HG03439 (cell line): ENCODE measurements at regions not wholly inside any gene's neighbourhood (a gene's known extent, or its start where the extent isn't known, plus 50 kb on each side); places are given as distances from the start of the nearest gene placed in this dataset.
"Not testable (repeated sequence)": the region's sequence is repeated elsewhere in the genome, so short reads cannot be mapped to it uniquely, and the experiment has no call there.

ENCODE experiments used
- ATAC-seq: cut with Tn5 transposase; IDR thresholded peaks from one replicate; pipeline ENCODE4 v1.9.1; 2021; ENCODE audit warnings: mild to moderate bottlenecking, moderate library complexity; ENCODE audit not compliant: unreplicated experiment

DNA sequence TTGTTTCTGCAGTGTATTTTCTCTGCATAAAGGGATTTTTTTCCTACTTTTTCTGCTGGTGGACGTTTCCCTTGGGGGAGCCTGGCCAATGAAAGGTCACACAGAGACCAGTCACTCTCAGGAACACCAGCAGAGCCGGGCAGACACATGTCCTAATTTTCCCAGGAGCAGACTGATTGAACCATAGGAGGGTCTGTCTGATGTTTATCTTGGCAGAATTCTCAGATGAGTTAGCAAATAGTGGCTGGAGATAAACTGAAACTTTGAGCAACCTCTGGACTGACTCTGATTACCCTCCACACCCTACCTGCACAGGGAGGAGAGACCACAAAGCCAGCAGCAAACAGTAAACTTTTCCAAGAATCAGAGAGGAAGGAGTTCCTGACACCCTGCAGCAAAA, 90.0 kb upstream of the PLGLB2 start:
- not testable (repeated sequence) for ATAC-seq

DNA sequence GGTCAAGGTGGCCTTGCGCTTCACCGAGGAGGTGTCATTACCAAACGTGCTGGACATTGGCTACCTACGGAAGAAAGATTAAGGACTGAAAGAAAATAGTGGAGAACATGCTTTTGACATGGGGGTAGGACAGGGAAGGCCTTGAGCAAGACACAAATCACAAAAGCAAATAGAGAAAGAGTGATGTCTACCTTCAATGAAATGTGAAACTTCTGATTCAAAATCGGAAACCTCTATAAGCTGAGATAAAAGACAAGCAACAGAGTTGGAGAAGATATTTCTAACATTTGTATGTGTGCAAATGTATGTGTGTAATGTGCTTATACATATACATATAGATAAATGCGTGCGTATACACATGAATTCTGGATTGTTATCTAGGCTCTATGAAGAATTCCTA, 89.5 kb upstream of the PLGLB2 start:
- ATAC-seq, result not testable (repeated sequence)

GRCh38 chr2:87658976-87659375, 88.9 kb upstream of the PLGLB2 start:
- not testable (repeated sequence) for ATAC-seq

DNA sequence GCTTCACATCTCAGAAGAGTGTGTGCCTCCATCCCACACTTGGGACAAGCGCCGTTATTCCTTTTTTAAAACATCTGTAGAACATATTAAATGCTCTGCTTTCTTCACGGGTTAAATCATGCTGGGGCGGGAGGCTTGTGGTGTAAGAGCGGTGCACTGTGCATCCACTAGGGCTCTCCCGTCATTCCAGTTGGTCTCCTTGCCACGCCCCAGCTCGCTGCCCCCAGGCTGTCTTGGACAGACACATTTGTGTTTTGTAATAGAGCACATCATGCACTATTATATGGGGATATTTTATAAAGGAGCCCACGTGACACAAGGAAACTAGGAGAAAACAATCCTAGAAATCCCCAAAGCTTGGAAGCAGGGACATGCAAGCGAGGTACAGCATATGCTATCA, 87.7 kb upstream of the PLGLB2 start:
- not testable (repeated sequence) for ATAC-seq

DNA sequence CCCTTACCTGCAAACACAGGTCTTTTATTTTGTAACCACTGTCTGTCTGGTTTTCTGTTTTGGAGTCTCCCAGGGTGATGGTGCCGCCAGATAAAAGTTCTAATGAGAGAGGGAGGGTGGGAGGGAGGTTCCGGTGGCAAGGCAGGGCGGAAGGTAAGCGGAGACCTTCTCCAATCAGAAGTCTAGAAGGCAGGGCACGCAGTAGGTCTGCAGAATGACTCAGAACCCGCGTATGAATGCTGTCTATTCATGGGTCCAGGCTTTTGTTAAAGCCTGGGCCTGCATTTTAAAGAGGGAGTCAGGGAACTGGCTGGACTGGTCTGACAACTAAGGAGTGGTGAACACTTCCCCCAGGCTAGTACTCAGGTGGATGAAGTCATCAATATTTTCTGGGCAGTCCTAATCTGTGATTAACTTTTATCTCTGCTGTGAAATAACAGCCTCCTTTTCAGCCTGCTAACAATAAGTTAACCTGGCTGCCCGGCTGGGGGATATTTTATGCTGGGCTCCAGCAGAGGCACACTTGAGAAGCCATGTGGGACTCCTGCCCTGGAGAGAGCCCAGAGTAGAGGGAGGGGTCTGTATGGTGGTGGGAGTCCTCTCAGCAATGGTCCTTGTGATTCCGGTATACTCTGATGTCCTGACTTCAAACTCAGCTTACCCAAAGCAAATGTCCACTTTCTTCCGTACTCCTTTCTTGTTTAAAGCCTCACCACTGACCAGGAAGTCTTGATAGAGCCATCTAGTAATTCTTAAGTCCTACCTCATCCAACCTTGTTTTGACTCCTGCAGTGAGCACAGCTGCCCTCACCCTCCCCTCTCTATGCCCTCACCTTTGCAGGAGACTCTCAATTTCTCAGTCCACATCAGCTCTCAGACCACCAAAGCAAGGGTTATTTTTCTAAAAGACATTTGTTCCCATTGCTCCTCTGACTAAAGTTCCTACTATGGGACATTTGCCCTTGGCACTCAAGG, 85.3 kb upstream of the PLGLB2 start:
- not testable (repeated sequence) for ATAC-seq

- not testable (repeated sequence) for ATAC-seq
These were observed 84.5 kb upstream of the PLGLB2 start for GRCh38 chr2:87663347-87663746.

GRCh38 chr2:87667027-87667426, 80.9 kb upstream of the PLGLB2 start:
- not testable (repeated sequence) for ATAC-seq

DNA sequence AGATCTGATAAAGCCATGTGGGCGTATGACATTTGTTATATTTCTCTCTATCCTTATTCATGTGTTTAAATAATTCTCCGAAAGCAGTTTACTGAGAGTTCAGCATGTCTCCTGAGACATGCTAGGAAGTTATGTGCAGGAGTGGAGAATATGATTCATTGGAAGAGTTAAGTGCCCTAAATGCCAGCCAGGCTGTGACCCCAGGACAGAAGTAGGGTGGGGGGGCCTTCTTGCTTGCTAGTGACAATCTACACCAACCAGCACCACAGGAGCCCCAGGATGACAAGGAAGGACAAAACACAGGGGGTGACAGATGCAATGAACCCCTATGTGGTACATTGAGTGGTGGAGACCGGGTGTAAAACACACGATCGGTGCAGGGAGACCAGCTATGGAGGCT, 79.5 kb upstream of the PLGLB2 start:
- not testable (repeated sequence) for ATAC-seq

GRCh38 chr2:87669633-87670231, 78.2 kb upstream of the PLGLB2 start:
- not testable (repeated sequence) for ATAC-seq

- ATAC-seq, result not testable (repeated sequence)
These were observed 75.5 kb upstream of the PLGLB2 start for GRCh38 chr2:87672404-87672803.

DNA sequence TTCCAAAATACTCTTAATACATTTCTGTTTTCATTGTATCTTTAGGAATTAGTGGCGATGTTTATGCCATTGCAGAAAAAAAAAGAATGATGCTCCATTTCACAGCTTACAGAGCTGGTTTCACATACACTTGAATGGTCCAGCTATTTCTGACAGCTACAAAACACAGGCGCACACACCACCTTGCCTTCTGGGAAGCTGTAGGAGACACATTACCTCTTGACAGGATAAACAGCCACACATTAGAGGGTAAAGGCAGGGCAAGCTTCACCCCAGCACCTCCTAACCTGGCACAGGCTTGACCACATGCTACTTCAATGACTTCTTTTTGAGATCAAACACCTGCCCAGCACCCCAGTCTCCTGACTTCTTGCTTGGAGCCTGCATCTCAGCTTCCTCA, 73.2 kb upstream of the PLGLB2 start:
- ATAC-seq, result not testable (repeated sequence)

DNA sequence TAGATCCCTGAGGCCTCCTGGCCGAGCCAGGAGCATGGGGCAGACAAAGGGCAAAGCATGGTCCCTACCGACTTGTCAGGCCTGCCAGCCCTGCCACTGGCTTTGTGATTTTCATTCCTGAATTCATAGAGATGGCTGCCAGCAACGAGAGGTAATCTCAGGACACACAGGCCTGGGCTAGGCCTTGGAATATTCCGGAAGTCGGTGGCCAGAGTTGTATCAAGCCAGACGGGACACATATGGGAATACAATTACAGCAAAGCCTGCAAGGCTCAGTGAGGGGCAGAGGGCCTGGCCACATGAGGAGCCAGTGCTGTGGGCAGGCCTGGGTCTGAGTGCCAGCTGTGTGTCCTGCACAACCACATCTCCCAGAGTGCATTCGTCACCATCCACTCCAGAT, 72.4 kb upstream of the PLGLB2 start:
- not testable (repeated sequence) for ATAC-seq

DNA sequence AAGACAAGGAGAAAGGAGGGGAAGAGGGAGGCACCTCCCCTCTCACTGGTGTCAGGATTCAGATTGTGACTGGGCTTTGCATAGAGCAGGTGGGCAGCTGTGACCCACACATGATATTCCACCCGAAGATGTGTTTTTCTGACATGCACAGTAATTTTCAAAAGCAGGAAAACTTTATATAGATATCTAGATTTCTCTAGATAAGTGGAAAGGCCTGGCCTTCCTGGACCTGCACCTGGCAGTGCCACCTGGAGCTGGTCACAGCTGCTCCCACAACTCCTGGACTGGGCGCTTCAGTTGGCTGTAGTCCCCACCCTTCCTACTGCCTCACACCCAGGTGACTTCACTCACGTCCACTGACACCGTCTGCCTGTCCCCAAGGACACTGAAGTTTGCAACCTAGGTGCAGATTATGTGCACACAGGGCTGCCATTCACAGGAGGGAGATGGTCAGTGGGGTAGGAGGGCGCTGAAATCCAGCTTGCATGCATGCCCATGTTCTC, 70.4 kb upstream of the PLGLB2 start:
- ATAC-seq, result not testable (repeated sequence)

DNA sequence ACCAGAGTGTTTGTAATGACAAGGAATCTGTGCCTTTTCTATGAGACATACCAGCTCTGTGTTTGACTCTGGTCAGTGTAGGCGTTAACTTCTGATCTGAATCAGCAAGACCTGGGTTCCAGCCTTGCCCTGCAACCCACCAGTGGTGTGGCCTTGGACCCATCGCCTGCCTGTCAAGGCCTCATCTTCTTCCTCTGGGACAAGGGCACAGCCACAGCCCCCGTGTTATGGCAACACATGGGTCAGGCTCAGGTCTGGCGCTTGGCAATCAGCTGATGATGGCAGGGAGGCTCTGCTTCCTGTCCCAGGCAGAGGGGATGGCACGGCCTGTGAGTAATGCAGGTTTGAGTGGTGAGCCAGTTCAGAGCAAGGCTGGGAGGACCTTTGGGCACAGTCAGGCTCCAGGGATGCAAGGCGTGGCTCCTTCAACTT, 69.1 kb upstream of the PLGLB2 start:
- ATAC-seq, result not testable (repeated sequence)

DNA sequence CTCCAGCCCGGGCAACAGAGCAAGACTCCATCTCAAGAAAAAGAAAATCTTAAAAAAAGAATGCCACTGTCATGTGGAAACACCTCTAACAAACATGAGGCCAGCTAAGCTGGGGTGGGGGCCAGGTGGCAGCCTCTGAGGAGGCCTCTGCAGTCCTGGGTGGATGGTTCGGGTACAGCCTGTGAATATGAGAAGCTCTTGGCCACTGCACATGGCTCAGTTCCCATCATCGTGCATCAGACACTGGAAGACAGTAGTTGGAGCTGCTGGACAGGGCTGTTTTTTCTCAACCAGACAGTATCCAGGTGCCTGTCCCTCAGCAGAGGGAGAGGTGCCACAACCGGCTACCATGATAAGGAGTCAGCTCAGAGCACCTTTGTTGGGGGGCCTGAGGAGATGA, 67.9 kb upstream of the PLGLB2 start:
- ATAC-seq, result not testable (repeated sequence)

GRCh38 chr2:87680691-87681090, 67.2 kb upstream of the PLGLB2 start:
- not testable (repeated sequence) for ATAC-seq

DNA sequence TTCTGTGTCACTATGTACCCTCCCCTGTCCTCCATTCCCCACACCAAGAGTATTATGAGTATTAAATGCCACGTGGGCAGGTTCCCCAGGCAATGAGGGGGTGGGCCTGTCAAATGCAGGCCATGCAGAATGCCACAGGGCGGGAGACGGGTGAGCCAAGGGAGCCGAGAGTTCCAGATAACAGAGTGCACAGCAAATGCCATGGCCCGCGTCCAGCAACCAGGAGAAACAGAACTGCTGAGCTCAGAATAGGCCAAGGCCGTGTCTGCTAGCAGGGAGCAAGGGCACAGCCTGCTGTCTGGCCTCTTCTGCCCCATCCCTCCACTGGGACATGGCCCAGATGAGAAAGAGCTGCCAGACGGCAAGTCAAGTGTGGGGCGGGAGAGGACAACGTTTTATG, 64.4 kb upstream of the PLGLB2 start:
- not testable (repeated sequence) for ATAC-seq

DNA sequence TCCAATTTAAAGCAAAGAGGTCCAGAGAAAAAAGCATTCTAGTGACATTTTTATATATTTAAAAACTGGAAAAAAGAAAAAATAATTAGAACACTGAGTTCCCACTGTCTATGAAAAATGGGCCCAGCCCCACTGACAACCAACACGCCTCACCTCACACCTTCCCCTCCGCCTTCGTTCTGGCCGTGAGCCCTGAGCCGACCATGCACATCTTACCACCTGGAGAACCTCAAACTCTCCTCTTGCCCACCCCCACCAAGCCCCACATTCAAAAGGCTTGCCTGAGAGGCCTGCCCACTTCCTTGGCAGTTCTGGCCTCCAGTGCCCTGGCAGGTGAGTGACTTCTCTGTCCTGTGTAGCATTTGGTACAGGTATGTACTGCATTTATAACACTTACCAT, 63.9 kb upstream of the PLGLB2 start:
- not testable (repeated sequence) for ATAC-seq

GRCh38 chr2:87685558-87685957, 62.3 kb upstream of the PLGLB2 start:
- ATAC-seq, result not testable (repeated sequence)

- not testable (repeated sequence) for ATAC-seq
These were observed 60.9 kb upstream of the PLGLB2 start for GRCh38 chr2:87686873-87687549.
